Stimulated activated CD8-positive, alpha-beta memory T cell treated with anti-CD3 and anti-CD28 coated beads, Interleukin-2, amount 100 ng/mL, for 48 hours (primary cell): ENCODE measurements at regions not wholly inside any gene's neighbourhood (a gene's known extent, or its start where the extent isn't known, plus 50 kb on each side); places are given as distances from the start of the nearest gene placed in this dataset.

ENCODE experiments used
- DNase-seq, 2 donors: peaks; one replicate each; pipeline ENCODE4 v3.0.0-alpha.2; 2020; ENCODE audit warnings: low read depth in 2 of 2

DNA sequence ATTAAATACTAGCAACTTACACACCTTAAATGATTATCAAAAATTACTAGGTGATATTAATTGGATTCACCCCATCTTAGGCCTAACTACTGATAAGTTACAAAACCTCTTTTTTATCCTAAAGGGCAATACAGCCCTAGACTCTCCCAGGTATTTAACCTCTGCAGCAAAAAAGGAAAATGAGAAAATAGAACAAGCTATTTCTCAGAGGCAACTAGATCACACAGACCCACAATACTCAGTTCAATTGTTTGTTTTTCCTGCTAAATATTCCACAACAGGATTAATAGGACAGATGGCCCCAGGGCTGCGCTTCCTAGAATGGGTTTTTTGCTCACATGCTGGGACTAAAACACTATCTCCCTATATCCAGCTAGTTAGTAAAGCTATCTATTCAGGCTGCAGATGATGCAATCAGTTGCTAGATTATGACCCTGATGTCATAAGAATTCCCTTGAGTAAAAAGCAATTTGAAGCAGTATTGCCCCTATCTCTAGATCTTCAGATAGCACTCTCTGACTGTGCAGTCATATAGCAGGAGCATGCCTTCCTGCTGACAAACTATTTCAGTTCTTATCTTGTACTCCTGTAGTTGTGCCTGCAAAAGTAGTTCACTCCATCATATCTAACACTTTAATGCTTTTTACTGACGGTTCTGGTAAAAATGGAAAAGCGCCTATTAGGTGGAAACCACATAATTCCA is 1595.5 kb upstream of the TENM4 start:
- DNase-seq, result no peak

DNA sequence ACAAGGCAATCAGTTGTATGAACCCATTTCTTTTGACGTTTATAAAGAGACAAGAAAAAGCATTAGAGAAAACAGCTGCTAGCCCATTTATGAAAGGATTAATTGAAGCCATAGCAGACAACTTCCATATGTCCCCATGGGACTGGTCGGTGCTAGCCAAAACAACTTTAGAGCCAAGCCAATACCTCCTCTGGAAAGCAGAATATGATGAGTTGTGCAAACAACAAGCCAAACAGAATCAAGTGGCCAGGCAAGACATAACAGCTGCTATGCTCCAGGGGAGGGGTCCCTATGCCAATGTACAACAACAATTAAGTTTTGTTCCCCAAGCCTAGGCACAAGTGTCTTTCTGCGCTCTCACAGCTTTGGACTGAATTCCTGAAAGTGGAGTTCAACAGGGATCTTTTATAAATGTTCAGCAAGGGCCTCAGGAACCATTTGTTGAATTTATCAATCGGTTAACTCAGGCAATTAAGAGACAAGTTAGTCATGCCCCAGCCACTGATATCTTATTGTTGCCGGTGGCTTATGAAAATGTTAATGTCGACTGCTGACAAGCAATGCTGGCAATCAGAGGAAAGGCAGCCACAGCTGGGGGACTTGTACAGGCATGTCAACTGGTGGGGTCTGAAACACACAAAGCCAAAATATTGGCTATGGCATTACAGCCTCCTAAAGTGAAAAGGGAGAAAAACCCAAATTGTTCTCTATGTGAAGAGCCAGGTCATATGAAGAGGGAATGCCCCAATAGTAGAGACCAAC is 1593.1 kb upstream of the TENM4 start:
- DNase-seq, result no peak

DNA sequence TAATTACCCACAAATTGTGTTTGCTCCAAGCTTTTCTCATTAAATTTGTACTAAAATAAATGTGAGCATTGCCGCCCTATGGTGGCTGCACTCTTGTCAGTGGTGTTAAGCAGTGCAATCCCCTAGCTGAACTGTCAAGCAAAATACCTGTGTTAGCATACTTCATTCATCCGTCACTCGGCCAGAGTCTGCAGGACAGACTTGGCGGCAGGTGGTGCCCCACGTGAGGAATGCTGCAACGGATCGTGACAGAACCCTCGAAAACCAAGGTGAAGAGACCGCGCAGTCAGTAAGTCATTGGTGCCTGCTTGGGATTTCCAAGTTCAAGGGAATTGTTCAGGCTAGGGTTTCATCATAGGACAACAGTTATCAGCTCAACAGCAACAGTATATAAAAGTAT is 1592.1 kb upstream of the TENM4 start:
- DNase-seq, result no peak

DNA sequence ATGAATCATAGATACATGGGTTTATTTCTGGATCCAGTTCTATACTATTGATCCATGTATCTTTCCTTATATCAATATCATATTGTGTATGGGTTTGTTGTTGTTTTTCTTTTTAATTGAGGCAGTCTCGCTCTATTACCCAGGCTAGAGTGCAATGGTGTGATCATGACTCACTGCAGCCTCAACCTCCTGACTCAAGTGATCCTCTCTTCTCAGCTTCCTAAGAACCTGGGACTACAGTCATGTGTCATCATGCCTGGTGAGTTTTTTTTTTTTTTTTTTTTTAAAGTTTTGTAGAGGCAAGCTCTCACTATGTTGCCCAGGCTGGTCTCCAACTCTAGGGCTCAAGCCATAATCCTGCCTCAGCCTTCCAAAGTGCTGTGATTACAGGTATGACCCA is 1589.4 kb upstream of the TENM4 start:
- no peak for DNase-seq

DNA sequence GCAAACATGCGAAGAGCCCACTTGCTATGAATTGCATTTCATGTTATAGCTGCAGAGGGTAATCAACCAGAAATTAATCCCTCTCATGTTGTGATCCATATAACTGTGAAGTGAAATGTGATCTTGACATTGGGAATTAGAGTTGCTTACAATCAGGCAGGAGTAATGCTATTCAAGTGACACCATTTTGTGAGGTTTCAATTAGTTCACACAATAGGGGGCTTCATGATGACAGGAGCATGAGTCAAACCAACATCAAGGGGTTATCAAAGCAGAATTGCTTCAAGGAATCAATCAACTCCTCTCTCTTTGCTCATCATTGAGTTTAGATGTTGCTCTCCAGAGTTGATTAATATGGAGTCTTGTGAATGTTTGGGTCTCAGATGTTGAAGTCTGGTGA is 1585.2 kb upstream of the TENM4 start:
- DNase-seq, result no peak

DNA sequence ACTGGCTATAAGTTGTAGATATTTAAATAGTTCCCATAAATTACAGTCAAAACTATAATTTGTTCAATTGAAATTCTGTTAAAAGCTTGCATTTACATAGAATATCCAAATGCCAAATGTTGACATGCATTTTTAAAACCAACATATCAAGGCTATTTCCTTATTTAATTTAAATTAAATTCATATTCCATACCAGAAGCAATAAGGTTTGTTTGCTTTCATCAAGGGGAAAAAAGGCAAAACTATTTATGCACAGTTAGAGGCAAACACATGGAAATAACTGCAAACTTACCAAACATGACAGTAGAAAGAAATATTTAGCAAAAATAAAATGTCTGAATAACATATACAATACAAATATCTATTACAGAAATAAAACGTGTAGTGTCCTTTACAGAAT is 1581.2 kb upstream of the TENM4 start:
- DNase-seq, result no peak

DNA sequence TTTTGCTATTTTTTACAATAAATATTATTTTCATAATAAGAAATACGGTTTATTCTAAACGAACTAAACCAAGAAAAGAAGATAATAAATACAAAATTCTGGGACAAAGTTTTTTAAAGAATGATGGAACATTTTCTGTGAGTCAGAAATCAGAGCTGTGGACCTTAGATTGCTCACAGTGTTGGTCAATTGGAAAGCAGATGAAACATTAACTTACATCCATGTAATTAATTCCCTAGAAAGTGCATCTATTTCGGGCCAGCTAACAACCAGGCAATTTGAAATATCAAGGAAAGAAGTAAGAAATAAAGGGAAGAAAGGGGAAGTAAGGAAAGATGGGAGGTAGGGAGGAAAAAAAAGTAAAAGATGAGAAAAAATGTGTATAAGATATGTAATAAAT is 1569.8 kb upstream of the TENM4 start:
- no peak for DNase-seq

DNA sequence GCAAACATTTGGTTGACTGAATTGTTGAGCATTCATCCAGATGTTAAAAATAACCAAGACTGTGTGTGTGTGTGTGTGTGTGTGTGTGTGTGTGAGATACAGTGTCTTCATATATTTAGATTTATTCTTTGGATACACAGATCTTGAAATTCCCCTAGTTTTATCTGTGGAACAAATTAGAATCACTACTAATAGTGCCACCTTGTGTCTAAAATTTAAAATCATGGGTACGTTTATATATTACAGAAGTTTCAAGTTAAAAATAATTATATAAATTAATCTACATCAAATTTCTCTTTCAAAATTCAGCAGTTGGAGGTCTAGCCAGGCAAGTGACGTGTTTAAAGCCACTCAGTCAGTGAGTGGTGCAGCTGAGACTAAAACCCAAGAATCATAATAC is 1566.2 kb upstream of the TENM4 start:
- DNase-seq, result no peak

DNA sequence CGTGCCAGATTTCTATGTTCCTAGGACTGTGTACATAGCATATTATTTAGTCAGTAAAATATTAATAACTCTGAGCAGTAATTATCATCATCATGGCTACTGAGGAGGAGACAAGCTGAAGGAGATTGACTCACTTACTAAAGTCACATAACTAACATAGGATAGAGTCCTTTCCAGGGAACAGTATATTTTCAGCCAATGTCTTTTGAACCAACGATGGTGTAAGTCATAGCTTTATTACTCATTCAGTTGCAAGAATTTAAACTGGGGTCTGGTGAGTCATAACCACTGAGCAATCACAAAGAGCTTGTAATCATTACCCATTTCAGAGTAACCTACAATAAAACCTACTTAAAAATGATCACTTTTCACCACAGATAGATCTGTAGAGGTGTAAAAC is 1564.8 kb upstream of the TENM4 start:
- no peak for DNase-seq

DNA sequence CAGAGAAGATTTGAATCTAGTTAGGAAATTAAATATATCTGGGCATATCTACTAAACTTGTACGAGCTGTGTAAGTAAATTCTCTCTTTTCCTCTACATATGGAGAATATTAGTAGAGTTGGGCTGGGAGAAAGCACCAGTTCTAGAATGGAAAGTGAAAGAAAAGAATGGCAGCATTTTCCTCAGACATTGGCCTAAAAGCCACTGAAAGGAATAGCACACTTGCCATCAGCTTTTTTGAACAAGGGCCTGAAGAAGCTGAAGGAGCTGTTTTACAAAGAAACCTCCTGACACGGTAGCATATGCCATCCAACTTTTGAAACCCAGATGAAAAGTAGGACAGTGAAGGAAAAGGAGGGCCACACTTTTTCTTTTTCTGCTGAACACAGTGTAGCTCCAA is 1563.7 kb upstream of the TENM4 start:
- no peak for DNase-seq

DNA sequence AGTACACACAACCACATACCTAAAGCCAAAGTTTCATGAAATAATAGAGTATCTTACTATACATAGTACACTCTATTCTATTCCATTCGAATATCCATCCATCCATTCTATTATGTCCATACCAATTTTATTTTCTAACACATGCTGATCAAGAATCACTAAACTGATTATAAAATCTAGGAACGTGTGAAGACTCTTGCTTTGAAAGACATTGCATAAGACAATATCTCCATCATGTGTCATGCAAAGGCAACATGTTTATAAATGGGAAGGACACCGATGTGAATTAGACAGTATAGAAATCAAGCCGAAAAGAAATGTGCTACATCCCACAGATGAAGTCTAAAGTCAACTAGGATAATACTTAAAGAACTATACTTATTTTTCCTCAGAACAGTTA is 1561.5 kb upstream of the TENM4 start:
- no peak for DNase-seq

DNA sequence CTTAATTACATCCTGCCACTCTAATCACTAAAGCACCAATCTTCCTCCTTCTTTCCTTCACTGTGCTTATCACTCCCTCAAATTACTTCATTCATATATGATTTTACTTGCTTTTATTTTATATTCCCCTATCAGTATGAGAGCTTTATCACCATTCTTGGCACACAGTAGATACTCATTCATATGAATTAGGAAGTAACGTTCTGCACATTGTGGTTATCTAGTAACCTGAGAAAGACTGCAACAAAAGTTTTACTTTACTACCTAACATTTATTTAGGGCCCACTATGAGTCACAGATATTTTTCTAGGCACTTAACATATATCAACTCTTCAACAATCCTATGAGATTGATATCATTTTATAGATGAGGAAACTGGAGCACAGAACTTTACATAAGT is 1559.9 kb upstream of the TENM4 start:
- no peak for DNase-seq

DNA sequence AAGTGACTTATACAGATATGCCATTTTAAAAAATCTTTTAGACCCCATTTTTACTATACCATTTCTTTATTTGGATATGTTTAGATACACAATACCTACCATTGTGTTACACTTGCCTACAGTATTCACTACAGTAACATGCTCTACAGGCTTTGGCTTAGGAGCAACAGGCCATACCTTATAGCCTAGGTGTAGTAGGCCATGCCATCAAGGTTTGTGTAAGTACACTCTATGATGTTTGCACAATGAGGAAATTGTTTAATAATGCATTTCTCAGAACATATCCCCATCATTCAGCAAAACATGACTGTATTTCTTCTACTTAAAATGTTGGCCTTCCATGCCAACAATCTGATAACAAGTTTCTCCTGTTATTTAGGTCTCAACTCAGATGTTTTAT is 1559.5 kb upstream of the TENM4 start:
- DNase-seq, result no peak

DNA sequence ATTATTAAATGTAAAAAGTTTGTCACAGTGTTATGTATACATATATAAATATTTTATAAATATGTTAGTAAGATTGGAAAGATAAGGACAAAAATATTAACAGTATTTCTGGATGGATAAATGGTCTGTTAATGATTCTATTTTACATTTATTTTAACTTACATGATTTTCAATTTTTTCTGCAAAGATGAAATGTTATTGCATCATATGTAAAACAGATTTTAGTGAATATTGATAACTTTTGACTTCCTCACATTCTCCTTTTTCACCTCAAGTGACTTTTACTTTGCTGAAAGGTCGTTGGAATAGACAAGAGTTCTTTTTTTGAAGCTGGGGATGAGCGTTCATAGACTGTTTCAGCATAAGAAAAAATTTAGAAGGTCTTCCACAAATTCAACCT is 1554.7 kb upstream of the TENM4 start:
- DNase-seq, result no peak

DNA sequence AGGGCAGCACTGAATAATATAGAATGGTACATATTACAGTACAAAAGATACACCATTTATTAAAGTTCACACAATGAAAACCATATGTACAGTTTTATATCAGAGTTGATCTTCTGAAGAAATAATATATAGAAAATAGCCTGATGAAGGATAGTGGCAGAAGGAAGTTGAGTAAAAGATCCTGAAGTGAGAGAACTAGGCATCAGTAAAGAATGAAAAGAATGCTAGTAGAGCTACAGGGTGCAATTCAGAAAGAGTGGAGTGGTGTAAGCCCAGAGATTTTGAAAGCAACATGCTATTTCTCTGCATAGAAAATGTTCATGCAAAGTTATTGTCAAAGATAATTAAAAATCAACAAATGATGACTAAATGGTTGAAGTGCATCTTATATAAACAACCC is 1552.7 kb upstream of the TENM4 start:
- no peak for DNase-seq

DNA sequence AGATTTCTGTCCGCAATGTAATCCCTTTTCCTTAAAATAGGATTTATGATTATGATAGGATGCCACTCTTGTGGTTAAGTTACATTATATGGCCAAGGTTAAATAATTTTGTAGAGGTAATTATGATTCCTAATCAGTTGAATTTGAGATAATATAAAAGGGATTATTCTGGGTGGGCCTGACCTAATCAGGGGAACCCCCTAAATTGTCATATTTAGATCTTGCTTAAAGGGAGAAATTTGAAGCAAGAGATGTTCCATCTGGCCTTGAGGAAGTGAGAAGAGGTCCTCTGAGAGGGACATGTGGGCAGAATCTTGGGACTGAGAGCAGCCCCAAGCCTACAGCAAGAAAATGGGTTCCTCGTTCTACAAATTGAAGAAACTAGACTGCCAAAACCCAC is 1550.1 kb upstream of the TENM4 start:
- DNase-seq, result no peak

DNA sequence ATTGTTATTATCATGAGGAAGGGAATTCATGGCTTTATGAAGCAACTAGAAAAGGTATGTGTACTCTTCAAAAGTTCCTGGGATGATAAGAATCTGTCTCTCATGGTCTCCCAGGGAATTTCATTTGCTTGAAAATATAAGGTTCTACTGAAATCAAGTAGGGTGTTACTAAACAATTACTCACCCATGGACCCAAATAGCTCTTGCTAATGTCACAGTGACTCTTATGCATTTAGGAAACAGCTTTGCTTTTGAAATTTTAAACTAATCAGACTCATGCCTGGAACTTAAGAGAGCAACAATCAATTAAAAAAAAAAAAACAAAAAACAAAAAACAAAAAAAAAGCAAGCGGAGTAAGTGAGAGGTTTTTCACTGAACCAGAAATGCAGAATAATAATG is 1546.3 kb upstream of the TENM4 start:
- no peak for DNase-seq

DNA sequence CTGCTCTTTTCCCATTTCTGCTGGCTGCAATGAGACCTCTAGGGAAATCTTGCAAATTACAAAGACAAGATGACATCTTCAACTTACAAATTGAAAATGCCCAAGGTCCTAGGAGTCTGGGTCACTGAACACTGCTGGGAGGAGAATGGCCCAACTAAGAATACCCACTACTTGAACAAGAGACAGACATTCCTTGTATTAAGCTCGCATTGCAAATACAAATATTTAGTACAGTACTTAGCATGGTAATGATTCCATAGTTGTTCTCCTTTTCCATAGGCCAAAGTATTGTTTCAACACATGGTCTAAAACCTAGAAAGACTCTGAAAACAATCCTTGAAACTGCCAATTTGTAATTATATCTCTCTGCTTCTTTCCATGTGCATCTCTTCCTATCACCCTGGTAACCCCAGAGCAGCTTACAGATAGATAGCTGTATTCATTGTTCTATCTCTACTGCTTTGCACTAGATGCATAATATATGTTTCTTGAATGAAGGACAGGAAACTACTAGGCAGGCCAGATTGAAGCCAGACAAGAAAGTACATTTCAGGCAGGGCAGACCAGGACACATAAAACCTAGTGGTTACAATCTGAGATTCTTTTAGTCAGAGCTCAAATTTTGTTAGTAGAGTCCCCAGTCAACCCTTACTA is 1545.7 kb upstream of the TENM4 start:
- no peak for DNase-seq

DNA sequence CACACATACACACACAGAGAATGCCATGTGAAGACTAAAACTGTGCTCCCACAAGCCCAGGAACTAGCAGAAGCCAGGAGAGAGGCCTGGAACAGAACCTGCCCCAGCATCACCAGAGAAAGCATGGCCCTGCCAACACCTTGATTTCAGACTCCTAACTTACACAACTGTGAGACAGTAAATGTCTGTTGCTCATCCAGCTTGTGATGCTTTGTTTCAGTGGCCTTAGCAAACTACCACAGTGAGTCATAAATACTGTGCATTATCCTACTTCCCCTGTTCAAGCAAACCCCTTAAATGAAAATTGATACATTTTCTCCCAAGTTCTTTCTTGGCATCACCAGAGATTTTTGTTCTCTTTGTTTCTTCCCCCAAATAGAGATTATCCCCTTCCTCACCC is 1539.4 kb upstream of the TENM4 start:
- DNase-seq, result no peak

DNA sequence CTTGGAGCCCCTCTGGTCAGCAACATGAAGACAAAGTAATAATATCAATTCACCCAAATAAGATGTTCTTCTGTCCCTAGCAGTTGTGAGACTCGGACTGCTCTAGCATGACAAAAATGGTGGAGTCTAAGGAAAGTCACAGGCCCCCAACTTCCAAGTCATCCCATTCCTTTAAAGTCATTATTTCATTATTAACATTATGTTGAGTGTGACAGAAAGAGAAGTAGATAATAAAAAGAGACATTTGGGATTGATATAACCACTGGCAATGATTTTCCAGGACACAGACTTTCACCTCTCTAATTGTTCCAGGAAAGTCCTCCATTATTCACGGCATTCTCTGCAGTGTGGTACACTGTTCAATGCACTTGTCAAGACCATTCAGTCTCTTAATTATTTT is 1533.0 kb upstream of the TENM4 start:
- no peak for DNase-seq

DNA sequence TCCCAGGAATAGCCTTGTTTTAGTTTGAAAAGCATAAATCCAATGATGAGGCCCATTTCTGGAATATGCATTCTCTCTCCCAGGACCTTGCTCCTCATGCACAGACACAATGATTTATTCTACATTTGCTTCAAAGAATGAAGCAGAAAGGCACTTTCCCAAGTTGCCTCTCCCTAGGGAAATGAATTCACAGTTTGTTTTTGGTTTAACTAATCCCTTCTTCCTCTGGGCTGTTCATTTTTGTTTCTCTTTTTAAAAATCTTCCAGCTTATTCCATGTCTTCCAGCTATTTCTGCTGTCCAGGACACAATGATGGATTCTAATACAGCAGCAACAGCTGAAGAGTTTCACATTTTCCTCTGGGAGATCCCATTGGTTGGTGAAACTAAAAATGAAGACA is 1529.2 kb upstream of the TENM4 start:
- DNase-seq, result no peak

DNA sequence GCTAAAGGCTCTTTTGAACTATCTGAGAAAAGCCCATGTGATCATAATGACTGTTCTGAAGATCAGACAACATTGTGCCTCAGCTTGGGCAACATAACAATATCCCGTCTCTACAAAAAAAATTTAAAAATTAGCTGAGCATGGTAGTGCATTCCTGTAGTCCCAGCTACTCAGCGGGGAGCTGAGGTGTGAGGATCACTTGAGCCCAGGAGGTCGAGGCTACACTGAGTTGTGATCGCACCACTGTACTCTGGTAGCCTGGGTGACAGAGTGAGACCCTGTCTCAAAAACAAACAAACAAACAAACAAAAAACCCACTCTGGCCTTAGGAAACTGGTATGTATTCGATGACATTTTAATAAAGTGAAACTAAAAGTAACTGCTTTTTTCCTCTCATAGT is 1526.8 kb upstream of the TENM4 start:
- no peak for DNase-seq

DNA sequence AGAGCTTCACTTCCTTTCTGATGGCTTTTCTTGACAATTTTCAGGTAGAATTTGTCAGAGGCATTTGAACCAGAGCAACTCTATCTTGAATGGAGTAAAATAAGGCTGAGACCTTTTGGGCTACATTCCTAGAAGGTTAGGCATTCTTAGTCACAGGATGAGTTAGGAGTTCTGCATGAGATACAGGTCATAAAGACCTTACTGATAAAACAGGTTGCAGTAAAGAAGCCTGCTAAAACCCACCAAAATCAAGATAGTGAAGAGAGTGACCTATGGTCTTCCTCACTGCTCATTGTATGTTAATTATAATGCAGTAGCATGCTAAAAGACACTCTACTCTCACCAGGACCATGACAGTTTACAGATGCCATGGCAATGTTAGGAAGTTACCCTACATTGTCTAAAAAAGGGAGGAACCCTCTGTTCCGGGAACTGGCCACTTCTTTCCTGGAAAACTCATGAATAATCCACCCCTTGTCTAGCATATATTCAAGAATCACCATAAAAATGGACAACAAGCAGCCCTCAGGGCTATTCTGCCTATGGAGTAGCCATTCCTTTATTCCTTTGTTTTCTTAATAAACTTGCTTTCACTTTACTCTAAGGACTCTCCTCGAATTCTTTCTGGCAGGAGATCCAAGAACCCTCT is 1519.7 kb upstream of the TENM4 start:
- no peak for DNase-seq
